IMR-90 (cell line): ENCODE measurements at regions not wholly inside any gene's neighbourhood (a gene's known extent, or its start where the extent isn't known, plus 50 kb on each side); places are given as distances from the start of the nearest gene placed in this dataset.

Source experiments
- ATAC-seq: fragments of 200-7000 bp; cut with Tn5 transposase; 2 replicates; pipeline ENCODE4 v1.9.1; 2020; ENCODE audit warnings: low read depth, mild to moderate bottlenecking, moderate library complexity
- BruUV-seq: library from RNA; stranded (reverse); fragments of 400-500 nt; replicated peaks from 2 replicates; lab custom pipeline; 2021; lab: Mats Ljungman, UMichigan
- CTCF ChIA-PET: fragments of 300-600 bp; formaldehyde crosslinking; extraction: SDS; loops from one replicate; lab custom pipeline; 2021; ENCODE audit warnings: antibody characterized with exemption; lab: Yijun Ruan, JAX
- POLR2A ChIA-PET: fragments of 300-600 bp; sonication (Branson Sonifier 250); formaldehyde crosslinking; loops from one replicate; lab custom pipeline; 2022; ENCODE audit warnings: antibody characterized with exemption; ENCODE audit not compliant: unreplicated experiment; lab: Charles Lee
- DNase-seq: peaks from one replicate; pipeline ENCODE4 v3.0.0; 2013
- H2AFZ ChIP-seq: replicated peaks from 2 replicates; pipeline ENCODE3; 2013; ENCODE audit warnings: low read length, mild to moderate bottlenecking; ENCODE audit not compliant: poor library complexity
- H2AK5ac ChIP-seq: 2 replicates; pipeline ENCODE4 v1.6.1; 2013; ENCODE audit warnings: low read depth, low read length, inconsistent platforms
- H2AK9ac ChIP-seq: replicated peaks from 2 replicates; pipeline ENCODE3; 2013; ENCODE audit warnings: mild to moderate bottlenecking, low read depth, low read length, moderate library complexity; ENCODE audit not compliant: poor library complexity
- H2BK120ac ChIP-seq: 2 replicates; pipeline ENCODE4 v1.6.1; 2013; ENCODE audit warnings: low read depth, low read length, inconsistent platforms
- H2BK15ac ChIP-seq: 3 replicates; pipeline ENCODE4 v1.6.1; 2013; ENCODE audit warnings: low read depth, low read length, inconsistent platforms
- H2BK20ac ChIP-seq: 2 replicates; pipeline ENCODE4 v1.6.1; 2013; ENCODE audit warnings: low read depth, mild to moderate bottlenecking, inconsistent platforms, low read length, moderate library complexity
- H2BK5ac ChIP-seq: 2 replicates; pipeline ENCODE4 v1.6.1; 2013; ENCODE audit warnings: mild to moderate bottlenecking, low read depth, low read length, inconsistent platforms; ENCODE audit not compliant: poor library complexity, severe bottlenecking
- H3K14ac ChIP-seq: replicated peaks from 2 replicates; pipeline ENCODE4 v1.6.1; 2013; ENCODE audit warnings: low read depth, low read length, inconsistent platforms
- H3K18ac ChIP-seq: 2 replicates; pipeline ENCODE4 v1.6.1; 2013; ENCODE audit warnings: low read depth, low read length, control low read depth
- H3K23ac ChIP-seq: 2 replicates; pipeline ENCODE4 v1.6.1; 2013; ENCODE audit warnings: low read depth, low read length, inconsistent platforms
- H3K27ac ChIP-seq: 2 replicates; pipeline ENCODE4 v1.5.1; 2013; ENCODE audit warnings: mild to moderate bottlenecking, control low read depth, low read length; ENCODE audit not compliant: insufficient read depth
- H3K27me3 ChIP-seq: 2 replicates; pipeline ENCODE4 v1.6.1; 2013; ENCODE audit warnings: low read length; ENCODE audit not compliant: control insufficient read depth, insufficient read depth
- H3K36me3 ChIP-seq: 2 replicates; pipeline ENCODE4 v1.6.1; 2013; ENCODE audit warnings: low read length, mixed read lengths; ENCODE audit not compliant: control insufficient read depth, insufficient read depth
- H3K4ac ChIP-seq: 2 replicates; pipeline ENCODE4 v1.6.1; 2013; ENCODE audit warnings: low read depth, low read length, inconsistent platforms
- H3K4me1 ChIP-seq: 2 replicates; pipeline ENCODE4 v1.6.1; 2013; ENCODE audit warnings: low read length, mixed read lengths; ENCODE audit not compliant: control insufficient read depth, insufficient read depth
- H3K4me2 ChIP-seq: 2 replicates; pipeline ENCODE4 v1.6.1; 2013; ENCODE audit warnings: low read depth, mild to moderate bottlenecking, control low read depth, low read length, moderate library complexity
- H3K4me3 ChIP-seq: 2 replicates; pipeline ENCODE4 v1.5.1; 2013; ENCODE audit warnings: low read depth, mild to moderate bottlenecking, control low read depth, low read length, moderate library complexity; ENCODE audit not compliant: insufficient read depth
- H3K56ac ChIP-seq: 2 replicates; pipeline ENCODE4 v1.6.1; 2013; ENCODE audit warnings: low read length, inconsistent platforms; ENCODE audit not compliant: insufficient read depth; ENCODE audit errors: extremely low read depth
- H3K79me1 ChIP-seq, 2 experiments: 2 replicates each; pipeline ENCODE4 v1.6.1; 2013; ENCODE audit warnings: low read length in 2 of 2, inconsistent platforms in 1 of 2, low read depth in 1 of 2
- H3K9ac ChIP-seq: 2 replicates; pipeline ENCODE4 v1.6.1; 2013; ENCODE audit warnings: low read depth, low read length, control low read depth
- H3K9me1 ChIP-seq: 2 replicates; pipeline ENCODE4 v1.6.1; 2013; ENCODE audit warnings: low read length, inconsistent platforms; ENCODE audit not compliant: insufficient read depth
- H3K9me3 ChIP-seq: 2 replicates; pipeline ENCODE4 v1.6.1; 2013; ENCODE audit warnings: low read length; ENCODE audit not compliant: control insufficient read depth, insufficient read depth
- H4K20me1 ChIP-seq: 2 replicates; pipeline ENCODE4 v1.6.1; 2013; ENCODE audit warnings: low read length, inconsistent platforms; ENCODE audit not compliant: insufficient read depth
- H4K5ac ChIP-seq: 2 replicates; pipeline ENCODE4 v1.6.1; 2013; ENCODE audit warnings: mild to moderate bottlenecking, low read depth, low read length, control low read depth
- H4K8ac ChIP-seq, 2 experiments: 2 replicates each; pipeline ENCODE4 v1.6.1; 2013; ENCODE audit warnings: low read depth in 2 of 2, low read length in 2 of 2, control low read depth in 1 of 2, inconsistent platforms in 1 of 2
- H4K91ac ChIP-seq: 2 replicates; pipeline ENCODE4 v1.6.1; 2013; ENCODE audit warnings: low read depth, low read length, inconsistent platforms; ENCODE audit not compliant: insufficient read depth
- CHD1 ChIP-seq: IDR thresholded peaks from 2 replicates; pipeline ENCODE4 v1.6.1; 2012; ENCODE audit warnings: low read depth, low read length, improper control_type of control experiment
- CTCF ChIP-seq: conservative IDR thresholded peaks from 2 replicates; pipeline ENCODE4 v1.5.1; 2012; ENCODE audit warnings: mild to moderate bottlenecking, low read depth, low read length, improper control_type of control experiment
- ELK1 ChIP-seq: fragments of 150-350 bp; IDR thresholded peaks from 2 replicates; pipeline ENCODE4 v1.6.1; 2016; ENCODE audit warnings: low read depth, mild to moderate bottlenecking, low read length, moderate library complexity, borderline replicate concordance
- FOS ChIP-seq: fragments of 150-350 bp; IDR thresholded peaks from 2 replicates; pipeline ENCODE4 v1.6.1; 2016; ENCODE audit warnings: low read depth, low read length
- MAZ ChIP-seq: IDR thresholded peaks from 2 replicates; pipeline ENCODE4 v1.6.1; 2012; ENCODE audit warnings: low read depth, mild to moderate bottlenecking, low read length, improper control_type of control experiment, moderate library complexity, borderline replicate concordance
- MXI1 ChIP-seq: IDR thresholded peaks from 2 replicates; pipeline ENCODE4 v1.6.1; 2012; ENCODE audit warnings: low read depth, mild to moderate bottlenecking, low read length, moderate library complexity, borderline replicate concordance
- POLR2A ChIP-seq: IDR thresholded peaks from 2 replicates; pipeline ENCODE4 v1.6.1; 2012; ENCODE audit warnings: mild to moderate bottlenecking, low read depth, low read length
- RCOR1 ChIP-seq: IDR thresholded peaks from 2 replicates; pipeline ENCODE4 v1.6.1; 2012; ENCODE audit warnings: mild to moderate bottlenecking, low read length, improper control_type of control experiment; ENCODE audit not compliant: insufficient replicate concordance
- SMC3 ChIP-seq: fragments of 150-350 bp; IDR thresholded peaks from 2 replicates; pipeline ENCODE4 v1.6.1; 2016; ENCODE audit warnings: low read depth, mild to moderate bottlenecking, antibody characterized with exemption, low read length, moderate library complexity
- WGBS, 2 experiments: methylation state at CpG; one replicate each; pipeline versions ENCODE4 v1.1.5 to v1.1.7; 2013; ENCODE audit warnings: missing lambda C conversion rate in 2 of 2; ENCODE audit not compliant: insufficient read length in 1 of 2; ENCODE audit errors: extremely low coverage in 2 of 2; 5-methylcytosine and 5-hydroxymethylcytosine counted together
- dilution Hi-C: fragments of 300-500 bp; cut with HindIII; formaldehyde crosslinking; loops from one replicate; pipeline ENCODE4 v1.14.3; 2018; ENCODE audit warnings: low sequenced_read_pairs; ENCODE audit not compliant: unreplicated experiment
- in situ Hi-C: fragments of 300-500 bp; cut with MboI; formaldehyde crosslinking; loops from 3 replicates; pipeline ENCODE4 v1.14.3; 2019; ENCODE audit warnings: low sequenced_read_pairs, inconsistent platforms, mixed read lengths
- intact Hi-C: fragments of 100-400 bp; cut with micrococcal nuclease; formaldehyde crosslinking; loops from 2 replicates; pipeline ENCODE4 v1.10.0; 2022

GRCh38 chr5:147050172-147050571 is 171.6 kb upstream of the PPP2R2B start:
- Histone ChIP-seq H2BK15ac (no peak overlapping the region), H3K56ac (no peak overlapping the region), H3K4me1 (no peaks in the 10 kb centered on the region), H3K27me3 (no peaks in the 10 kb centered on the region), H4K20me1 (no peaks in the 10 kb centered on the region), H2AK5ac (no peak overlapping the region), H3K36me3 (no peaks in the 10 kb centered on the region), H2BK120ac (no peak overlapping the region), H3K23ac (no peak overlapping the region), H2BK20ac (no peak overlapping the region), H3K79me1 (no peaks in the 10 kb centered on the region), H3K9me1 (no peaks in the 10 kb centered on the region), H3K4ac (no peak overlapping the region), H3K27ac (no peak overlapping the region), H4K91ac (no peak overlapping the region), H4K5ac (no peak overlapping the region), H2AK9ac (no peak overlapping the region), H3K9me3 (no peaks in the 10 kb centered on the region), H2BK5ac (no peak overlapping the region), H3K18ac (no peak overlapping the region), H2AFZ (no peak overlapping the region), H4K8ac (no peak overlapping the region), H3K4me3 (no peak overlapping the region), H3K14ac (no peak overlapping the region), H3K4me2 (no peak overlapping the region), H3K9ac (no peak overlapping the region)
- ChIA-PET CTCF (no interaction called here), POLR2A (no interaction called here)
- DNase-seq (no peak), ATAC-seq (no peak)
- intact Hi-C loops (no loop called here), dilution Hi-C loops (no loop called here), in situ Hi-C loops (no loop called here)
- no CpG with 5 or more reads among the region's 2 CpGs for WGBS, 2 experiments
- TF ChIP-seq SMC3 (no peak), MXI1 (no peak), MAZ (no peak), CHD1 (no peak), RCOR1 (no peak), FOS (no peak), POLR2A (no peak), CTCF (no peak), ELK1 (no peak)
- no TSS peak for BruUV-seq
